ENCODE measurements at regions not wholly inside any gene's neighbourhood (a gene's known extent, or its start where the extent isn't known, plus 50 kb on each side); places are given as distances from the start of the nearest gene placed in this dataset.

DNA sequence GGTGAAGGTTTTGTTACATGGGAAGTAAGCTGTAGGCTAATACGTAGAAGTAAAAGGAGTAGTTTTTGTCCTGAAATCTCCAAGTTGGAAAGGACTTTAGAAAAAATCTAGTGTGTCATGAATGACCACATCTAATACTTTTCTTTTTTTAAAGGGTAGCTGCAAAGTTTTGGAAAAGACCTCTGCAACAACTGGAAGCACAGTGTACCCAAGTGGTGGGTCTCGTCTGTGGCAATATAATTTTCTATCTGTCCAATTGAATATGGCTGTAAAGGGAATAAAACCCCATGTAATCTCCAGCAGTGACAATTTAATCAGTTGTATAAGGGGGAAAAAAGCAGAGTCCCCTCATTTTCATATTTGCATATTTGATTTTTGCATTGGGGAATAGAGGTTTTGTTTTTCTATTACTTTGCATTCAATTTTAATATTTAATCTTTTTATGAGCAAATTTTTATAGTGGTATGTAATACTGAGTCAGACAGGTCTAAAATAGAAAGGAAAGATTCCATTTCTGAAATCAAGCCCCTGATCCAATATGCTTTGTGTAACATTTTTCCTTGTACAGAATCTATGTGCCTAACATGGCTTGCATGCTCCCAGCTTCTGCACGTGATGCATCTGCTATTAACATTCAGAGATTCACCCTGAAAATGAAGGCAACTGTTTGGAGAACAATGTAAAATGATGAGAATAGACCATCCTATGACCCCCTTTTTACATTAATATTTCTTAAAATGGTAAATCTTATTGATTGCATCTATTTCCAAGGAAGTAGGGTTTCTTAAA, 531.4 kb downstream of the ZIC1 start:
- no peak for DNase-seq

DNA sequence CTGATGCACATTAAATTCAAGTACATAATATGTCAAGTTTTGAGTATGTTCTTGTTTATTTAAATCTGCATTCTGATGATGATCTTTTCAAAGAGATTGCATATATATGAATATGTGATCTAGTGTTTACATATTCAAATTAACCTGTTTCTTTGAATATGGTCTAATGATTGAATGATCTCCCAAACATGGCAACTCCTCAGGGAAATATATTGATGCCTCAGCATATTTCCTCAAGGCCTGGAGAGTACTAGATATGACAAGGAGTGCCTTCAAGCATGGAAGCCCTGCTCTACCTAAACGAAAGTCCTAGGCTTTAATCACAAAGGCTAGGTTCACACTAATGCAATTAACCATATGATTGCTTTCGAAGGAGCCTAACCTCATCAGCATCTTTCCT, 532.8 kb downstream of the ZIC1 start:
- DNase-seq = no peak
- in situ Hi-C loops (cut with HindIII; ENCODE audit: low pct_ligation_motif_present, low pct_unique_long_range_greater_than_20kb, low sequenced_read_pairs) = no loop called here

More for the DNA sequence above, 531.4 kb downstream of the ZIC1 start:
- in situ Hi-C loops (cut with HindIII; ENCODE audit: low pct_ligation_motif_present, low pct_unique_long_range_greater_than_20kb, low sequenced_read_pairs) = no loop called here

DNA sequence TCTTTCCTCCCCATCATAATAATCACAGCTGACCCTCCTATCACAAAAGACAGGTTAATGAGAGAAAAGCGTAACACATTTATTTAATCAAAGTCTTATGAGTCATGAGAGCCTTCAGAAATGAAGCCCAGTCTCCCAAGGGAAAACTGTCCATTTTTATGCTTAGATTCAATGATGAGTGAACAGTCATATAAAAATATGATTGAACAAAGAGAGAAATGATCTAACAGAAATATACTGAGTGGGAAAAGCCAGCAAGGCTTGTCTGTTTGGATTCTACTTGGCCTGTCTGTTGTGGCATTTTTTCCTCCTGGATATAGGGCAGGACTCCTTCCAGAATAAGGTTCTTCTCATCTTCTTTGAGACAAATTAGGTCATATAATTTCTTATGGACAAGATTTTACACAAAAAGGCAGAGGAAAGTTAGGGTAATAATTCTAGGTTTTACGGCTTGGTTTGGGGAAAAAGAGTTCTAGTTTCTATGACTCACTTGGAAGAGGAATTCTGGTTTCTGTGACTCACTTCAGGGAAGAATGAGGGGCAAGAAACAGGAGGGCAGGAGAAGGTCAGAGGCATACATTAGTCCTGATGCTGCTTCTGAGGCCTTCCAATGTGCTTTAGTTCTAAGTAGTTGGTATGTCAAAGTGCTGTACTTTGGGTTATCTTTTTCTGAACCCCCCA, 534.2 kb downstream of the ZIC1 start:
- DNase-seq = peak; percentile 73
- in situ Hi-C loops (cut with HindIII; ENCODE audit: low pct_ligation_motif_present, low pct_unique_long_range_greater_than_20kb, low sequenced_read_pairs) = no loop called here

DNA sequence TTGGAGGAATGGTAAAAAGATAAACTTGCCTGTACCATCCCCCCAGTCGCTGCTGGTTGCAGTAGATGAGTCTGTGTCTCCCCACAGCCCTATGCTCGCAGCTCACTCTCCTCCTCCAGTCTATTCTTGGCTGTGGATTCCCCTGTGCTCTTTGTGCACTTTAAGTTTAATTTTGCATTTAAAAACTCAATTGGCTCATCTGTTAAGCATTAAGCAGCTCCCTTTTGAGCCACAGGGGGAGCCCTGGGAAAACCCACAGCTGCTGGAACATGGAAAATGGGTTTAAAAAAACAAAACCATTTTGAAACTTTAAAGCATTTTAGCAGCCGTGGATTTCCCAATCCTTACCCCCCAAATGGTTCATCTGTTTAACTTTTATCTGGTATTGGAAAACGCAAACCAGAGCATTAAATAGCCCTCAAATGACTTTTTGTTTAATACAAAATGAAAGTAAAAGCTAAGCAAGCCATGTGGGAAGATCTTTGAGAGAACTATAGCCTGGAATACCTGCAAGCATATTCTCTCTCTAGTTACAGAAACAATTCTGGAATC, 536.9 kb downstream of the ZIC1 start:
- in situ Hi-C loops (cut with HindIII; ENCODE audit: low pct_ligation_motif_present, low pct_unique_long_range_greater_than_20kb, low sequenced_read_pairs) = no loop called here
- DNase-seq = peak; percentile 82

DNA sequence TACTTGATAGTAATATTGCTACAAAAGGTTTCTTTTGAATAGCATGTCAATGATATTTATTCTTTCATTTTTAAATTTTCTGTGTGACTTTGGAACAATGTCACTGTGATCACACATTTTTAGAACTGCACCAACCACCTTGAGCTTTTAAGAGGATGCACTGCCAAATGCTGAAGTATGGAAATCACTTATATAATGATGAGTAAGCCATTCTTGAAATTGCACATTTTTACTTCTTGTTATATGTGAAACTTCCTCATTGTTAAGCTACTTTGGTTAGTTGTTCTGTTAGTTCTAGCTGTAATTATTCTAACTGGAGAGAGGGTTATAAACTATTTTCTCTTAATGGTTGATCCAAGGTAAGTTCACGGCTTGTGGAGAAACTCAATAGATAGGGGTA, 547.5 kb downstream of the ZIC1 start:
- DNase-seq = no peak
- in situ Hi-C loops (cut with HindIII; ENCODE audit: low pct_ligation_motif_present, low pct_unique_long_range_greater_than_20kb, low sequenced_read_pairs) = no loop called here

DNA sequence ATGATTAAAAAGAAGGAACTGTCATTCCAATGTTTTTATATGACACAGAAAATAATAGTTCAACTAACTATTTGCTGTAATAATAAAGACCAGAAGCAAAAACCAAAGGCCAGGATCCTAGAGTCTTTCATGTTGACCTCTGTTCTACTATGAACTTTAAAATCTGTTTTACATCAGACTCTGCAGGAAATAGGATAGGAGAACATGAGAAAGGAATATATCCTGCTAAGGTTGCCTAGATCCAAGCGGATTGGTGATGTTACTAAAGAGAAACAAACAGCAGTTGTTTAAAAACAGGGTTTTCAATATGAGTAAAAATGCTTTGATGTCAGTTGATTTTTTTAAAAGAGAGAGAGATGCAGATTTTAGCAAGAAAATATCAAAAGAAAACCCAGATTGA, 549.6 kb downstream of the ZIC1 start:
- no peak for DNase-seq
- in situ Hi-C loops (cut with HindIII; ENCODE audit: low pct_ligation_motif_present, low pct_unique_long_range_greater_than_20kb, low sequenced_read_pairs) = no loop called here

DNA sequence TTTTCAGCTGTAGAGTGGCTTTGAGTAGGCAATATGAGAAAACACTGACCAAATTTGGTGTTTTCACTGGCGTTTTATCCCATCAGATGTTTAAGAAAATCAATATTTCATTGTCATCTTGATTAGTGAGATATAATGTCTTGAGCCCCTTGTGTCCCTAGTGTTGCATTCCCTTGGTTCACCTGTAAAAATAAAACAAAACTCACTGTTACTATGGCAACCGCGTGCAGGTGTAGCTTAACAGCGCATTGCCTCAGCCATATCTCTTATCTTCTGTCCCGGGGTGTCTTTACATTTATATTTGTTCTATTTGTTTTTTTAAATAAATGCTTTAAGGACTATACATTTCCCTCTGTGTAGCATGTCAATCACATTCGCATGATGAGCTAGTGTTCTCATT, 551.6 kb downstream of the ZIC1 start:
- DNase-seq = no peak
- in situ Hi-C loops (cut with HindIII; ENCODE audit: low pct_ligation_motif_present, low pct_unique_long_range_greater_than_20kb, low sequenced_read_pairs) = no loop called here

DNA sequence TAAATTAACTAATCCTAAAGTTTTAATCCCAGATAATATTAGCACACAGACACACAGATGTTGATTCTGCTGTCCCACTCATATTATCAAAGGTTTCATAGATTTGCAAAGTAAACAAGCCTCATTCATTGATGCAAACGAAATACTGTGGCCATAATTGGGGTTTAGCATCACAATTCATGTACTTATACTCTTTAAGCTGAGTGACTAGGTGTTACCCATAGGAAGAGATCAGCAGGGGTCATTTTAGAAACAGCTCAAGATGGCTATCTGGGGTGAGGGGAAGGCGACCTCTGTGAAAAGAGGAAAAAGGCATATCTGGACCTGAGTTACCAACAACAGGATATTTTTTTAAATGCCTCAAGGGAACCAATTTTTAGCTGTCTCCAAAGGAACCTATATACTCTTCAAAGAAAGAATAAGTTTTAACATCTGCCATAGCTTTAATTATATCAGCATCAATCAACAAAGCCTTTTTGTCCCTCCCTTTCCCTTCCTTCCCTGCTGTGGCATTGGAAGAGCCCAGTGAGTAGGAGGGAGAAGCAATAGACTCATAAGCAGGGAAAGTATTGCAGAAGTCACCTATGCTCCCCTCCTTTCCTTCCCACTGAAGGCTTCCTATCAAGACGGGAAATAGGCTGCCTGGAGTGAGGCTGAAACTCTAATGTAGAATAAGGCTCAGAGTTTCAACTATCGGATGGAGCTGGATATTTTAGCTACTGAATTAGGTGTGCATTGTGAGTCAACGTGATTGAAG, 553.4 kb downstream of the ZIC1 start:
- no peak for DNase-seq
- in situ Hi-C loops (cut with HindIII; ENCODE audit: low pct_ligation_motif_present, low pct_unique_long_range_greater_than_20kb, low sequenced_read_pairs) = no loop called here

DNA sequence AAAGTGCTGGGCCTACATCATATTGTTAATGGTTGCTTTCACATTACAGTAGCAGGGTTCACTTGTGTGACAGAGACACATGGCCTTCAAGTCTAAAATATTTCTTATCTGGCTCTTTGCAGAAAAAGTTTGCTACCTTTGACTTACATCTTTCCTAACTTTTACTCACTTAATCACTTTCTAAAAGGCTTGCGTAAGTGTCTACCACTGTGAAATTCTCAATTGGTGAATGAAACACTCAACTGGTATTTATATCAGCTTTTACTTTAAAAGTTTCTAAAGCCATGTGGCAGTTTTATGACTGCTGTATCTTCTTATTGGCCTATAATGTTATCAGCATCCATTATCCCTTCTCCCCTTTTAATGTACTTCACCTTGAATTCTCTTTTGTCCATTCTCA, 554.5 kb downstream of the ZIC1 start:
- in situ Hi-C loops (cut with HindIII; ENCODE audit: low pct_ligation_motif_present, low pct_unique_long_range_greater_than_20kb, low sequenced_read_pairs) = no loop called here
- no peak for DNase-seq

DNA sequence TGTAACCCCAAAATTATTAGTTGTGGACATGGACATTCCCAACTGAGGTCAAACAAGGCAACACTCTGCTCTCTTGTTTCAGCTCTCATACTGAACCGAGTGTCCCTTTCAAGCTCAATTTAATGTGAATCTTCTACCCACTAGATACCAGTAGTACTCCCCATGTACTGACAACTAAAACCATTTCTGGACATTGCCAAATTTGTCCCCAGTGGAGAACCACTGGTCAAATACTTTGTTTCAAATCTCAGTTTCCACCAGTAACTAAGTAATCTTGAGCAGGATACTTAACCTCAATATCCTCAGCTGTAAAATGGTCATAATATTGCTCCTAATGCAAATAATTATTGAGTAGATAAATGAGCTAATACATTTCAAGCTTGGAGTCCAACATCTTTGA, 566.0 kb downstream of the ZIC1 start:
- DNase-seq = no peak
- in situ Hi-C loops (cut with HindIII; ENCODE audit: low pct_ligation_motif_present, low pct_unique_long_range_greater_than_20kb, low sequenced_read_pairs) = no loop called here

DNA sequence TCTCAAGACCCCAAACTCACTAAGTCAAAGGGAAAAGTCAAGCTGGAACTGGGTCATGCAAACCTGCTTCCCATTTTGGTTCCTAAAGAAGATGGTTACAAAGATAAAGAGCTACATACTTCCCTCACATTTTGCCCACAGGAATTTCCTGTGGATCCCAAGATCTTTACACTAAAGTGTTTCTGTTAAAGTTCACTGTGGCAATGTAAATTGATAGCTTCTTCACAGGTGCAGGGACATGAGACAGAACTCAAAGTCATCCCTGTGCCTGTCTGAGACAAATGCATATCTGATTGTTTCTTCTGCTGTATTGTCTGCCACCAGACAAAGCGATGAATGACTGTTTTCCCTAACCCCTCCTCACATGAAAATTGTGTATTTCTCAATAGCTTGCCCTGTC, 567.8 kb downstream of the ZIC1 start:
- in situ Hi-C loops (cut with HindIII; ENCODE audit: low pct_ligation_motif_present, low pct_unique_long_range_greater_than_20kb, low sequenced_read_pairs) = no loop called here
- no peak for DNase-seq

DNA sequence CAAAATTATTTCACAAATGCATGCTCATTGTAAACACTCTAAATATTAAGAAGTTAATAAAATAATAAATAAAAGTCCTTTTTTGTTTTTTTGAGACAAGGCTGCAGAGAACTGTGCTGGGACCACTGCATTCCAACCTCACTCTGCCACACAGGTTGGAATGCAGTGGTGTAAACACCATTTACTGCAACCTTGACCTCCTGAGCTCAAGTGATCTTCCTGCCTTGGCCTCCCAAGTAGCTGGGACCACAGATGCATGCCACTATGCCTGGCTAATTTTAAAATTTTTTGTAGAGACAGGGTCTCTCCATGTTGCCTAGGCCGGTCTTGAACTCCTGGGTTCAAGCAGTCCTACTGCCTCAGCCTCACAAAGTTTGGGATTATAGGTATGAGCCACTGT, 578.4 kb downstream of the ZIC1 start:
- in situ Hi-C loops (cut with HindIII; ENCODE audit: low pct_ligation_motif_present, low pct_unique_long_range_greater_than_20kb, low sequenced_read_pairs) = no loop called here
- DNase-seq = no peak

DNA sequence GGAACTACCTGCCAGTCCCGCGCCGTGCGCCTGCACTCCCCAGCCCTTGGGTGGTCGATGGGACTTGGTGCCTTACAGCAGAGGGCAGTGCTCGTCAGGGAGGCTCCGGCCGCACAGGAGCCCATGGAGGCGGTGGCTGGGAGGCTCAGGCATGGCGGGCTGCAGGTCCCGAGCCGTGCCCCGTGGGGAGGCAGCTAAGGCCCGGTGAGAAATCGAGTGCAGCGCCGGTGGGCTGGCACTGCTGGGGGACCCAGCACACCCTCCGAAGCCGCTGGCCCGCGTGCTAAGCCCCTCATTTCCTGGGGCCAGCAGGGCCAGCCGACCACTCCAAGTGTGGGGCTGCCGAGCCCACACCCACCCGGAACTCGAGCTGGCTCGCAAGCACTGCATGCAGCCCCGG, 580.2 kb downstream of the ZIC1 start:
- no peak for DNase-seq
- in situ Hi-C loops (cut with HindIII; ENCODE audit: low pct_ligation_motif_present, low pct_unique_long_range_greater_than_20kb, low sequenced_read_pairs) = no loop called here

DNA sequence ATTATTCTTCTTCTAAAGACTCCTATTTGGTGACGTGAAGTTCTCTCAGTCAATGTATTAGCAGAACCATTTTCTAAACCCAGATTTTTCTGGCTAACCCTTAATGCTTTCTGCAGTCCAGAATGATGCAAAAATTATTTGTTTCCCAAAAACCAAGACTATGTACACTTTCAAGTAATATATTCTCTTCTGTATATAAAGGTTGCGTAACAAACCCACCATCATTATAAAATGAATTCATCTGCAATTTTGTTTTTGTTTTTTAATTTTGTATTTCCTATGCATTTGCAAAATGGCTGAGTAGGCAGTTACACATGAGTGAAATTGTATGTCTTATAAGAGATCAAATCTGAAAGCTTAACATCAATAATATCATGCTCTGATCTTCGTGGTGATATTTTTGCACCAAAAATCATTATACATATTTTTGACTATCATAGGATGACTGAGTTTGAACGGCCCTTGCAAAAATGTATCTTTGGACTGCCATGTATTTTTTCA, 593.6 kb downstream of the ZIC1 start:
- in situ Hi-C loops (cut with HindIII; ENCODE audit: low pct_ligation_motif_present, low pct_unique_long_range_greater_than_20kb, low sequenced_read_pairs) = no loop called here
- no peak for DNase-seq

DNA sequence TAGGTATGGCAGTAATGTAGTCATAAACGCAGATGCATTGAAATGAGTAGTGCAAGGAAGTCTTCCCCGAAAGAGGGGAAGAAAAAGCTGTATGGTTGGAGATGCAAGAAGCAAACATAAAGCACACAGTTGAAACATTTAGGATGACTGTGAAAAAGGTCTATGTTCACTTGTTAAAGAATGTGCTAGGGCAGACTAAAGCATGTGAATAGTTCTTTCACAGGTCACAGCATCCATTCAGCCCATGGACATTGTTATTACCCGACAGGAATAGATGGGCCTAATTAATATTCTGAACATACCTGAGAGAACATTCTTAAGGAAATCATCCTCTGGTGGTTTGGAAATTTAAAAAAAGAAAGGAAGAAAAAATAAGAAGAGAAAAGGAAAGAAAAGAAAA, 595.2 kb downstream of the ZIC1 start:
- in situ Hi-C loops (cut with HindIII; ENCODE audit: low pct_ligation_motif_present, low pct_unique_long_range_greater_than_20kb, low sequenced_read_pairs) = no loop called here

DNA sequence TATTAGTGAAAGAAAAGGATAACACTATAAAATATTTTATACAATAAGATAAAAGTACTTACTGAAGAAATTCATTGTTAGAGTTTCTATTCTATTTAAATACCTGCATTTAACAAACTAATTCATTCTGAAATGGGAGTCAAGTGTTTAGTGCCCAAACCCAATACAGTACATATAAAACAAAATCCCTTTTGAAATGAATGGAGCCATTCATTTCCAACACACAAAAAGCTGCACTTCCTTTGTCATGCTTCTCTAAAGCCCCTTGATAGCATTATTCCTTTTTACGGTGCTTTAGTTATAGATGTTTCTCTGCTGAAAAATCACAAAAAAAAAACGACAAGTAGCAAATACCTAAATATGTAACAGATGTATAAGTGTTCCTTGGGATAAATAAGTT, 596.3 kb downstream of the ZIC1 start:
- no peak for DNase-seq
- in situ Hi-C loops (cut with HindIII; ENCODE audit: low pct_ligation_motif_present, low pct_unique_long_range_greater_than_20kb, low sequenced_read_pairs) = no loop called here

More for the DNA sequence above, 595.2 kb downstream of the ZIC1 start:
- no peak for DNase-seq

DNA sequence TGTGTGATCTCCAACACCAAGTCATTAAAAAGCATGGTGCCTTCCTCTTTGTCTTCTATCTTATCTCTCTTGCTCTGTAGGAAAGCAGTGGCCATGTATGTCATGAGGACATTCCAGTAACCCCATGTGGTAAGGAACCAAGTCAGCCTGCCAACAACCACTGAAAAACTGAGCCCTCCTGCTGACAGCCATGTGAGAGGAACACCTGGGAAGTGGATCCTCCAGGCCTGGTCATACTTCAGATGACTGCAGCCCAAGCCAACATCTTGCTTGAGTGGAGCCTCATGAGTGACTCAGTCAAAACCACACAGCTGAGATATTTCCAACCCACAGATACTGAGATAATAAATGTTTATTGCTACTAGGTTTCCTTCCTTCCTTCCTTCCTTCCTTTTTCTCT, 597.3 kb downstream of the ZIC1 start:
- DNase-seq = peak; percentile 74
- in situ Hi-C loops (cut with HindIII; ENCODE audit: low pct_ligation_motif_present, low pct_unique_long_range_greater_than_20kb, low sequenced_read_pairs) = no loop called here

DNA sequence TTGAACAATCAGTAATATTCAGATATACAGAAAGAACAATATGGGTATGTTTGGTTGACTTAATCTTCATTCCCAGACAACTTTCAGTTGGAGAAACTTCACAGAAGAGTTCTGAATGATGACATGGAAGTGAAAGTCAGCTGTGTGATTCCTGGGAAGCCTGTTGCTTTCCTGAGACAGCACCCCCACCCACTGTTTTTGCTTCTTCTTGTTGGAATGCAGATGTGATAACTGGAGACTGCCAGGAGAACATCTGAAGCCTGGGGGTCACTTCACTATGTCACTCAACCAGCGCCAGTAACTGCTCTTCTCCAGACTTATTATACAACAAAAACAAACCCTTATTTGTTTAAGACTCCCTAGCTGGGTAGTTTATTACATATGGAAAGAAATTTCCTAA, 599.4 kb downstream of the ZIC1 start:
- in situ Hi-C loops (cut with HindIII; ENCODE audit: low pct_ligation_motif_present, low pct_unique_long_range_greater_than_20kb, low sequenced_read_pairs) = no loop called here
- DNase-seq = no peak

DNA sequence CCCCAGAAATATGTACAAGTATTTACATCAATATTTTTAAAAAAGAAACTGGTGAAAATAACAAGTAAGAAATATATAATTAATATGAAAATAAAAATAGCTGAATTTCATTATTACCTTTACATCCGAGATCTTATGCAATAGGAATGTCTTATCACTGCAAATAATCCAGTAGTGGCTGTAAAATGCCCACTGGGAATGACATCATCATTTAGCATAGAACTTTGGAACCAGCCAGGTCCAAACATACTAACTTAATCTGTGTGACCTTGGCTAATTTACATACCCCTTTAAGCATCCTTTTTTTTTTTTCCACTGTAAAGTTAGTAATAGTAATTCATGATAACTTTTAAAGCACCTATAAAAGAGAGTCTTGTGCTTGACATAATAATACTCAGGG, 611.7 kb downstream of the ZIC1 start:
- no peak for DNase-seq
- in situ Hi-C loops (cut with HindIII; ENCODE audit: low pct_ligation_motif_present, low pct_unique_long_range_greater_than_20kb, low sequenced_read_pairs) = no loop called here
